ENCODE measurements at regions not wholly inside any gene's neighbourhood (a gene's known extent, or its start where the extent isn't known, plus 50 kb on each side); places are given as distances from the start of the nearest gene placed in this dataset.

DNA sequence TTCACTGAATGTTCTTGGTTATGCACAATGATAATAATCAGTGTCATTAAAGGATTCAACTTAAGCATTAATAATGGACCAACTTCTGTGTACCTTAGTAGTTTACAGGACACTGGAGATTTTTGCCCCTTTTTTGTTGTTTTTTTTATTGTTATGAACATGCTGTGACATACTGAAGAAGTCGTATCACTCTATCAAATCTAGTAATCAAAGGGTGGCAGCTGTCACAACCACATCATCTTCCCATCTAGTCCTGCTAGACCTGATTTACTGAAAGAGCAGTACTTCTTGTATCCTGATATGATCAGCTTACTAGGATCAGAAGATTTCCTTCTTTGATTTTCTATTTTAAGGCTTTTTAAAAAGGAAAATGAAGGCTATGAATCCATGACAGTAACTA lies 504.6 kb upstream of the CELF2 start:
- TF ChIP-seq, protein P1, sequence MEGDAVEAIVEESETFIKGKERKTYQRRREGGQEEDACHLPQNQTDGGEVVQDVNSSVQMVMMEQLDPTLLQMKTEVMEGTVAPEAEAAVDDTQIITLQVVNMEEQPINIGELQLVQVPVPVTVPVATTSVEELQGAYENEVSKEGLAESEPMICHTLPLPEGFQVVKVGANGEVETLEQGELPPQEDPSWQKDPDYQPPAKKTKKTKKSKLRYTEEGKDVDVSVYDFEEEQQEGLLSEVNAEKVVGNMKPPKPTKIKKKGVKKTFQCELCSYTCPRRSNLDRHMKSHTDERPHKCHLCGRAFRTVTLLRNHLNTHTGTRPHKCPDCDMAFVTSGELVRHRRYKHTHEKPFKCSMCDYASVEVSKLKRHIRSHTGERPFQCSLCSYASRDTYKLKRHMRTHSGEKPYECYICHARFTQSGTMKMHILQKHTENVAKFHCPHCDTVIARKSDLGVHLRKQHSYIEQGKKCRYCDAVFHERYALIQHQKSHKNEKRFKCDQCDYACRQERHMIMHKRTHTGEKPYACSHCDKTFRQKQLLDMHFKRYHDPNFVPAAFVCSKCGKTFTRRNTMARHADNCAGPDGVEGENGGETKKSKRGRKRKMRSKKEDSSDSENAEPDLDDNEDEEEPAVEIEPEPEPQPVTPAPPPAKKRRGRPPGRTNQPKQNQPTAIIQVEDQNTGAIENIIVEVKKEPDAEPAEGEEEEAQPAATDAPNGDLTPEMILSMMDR (IDR thresholded peaks at IDR 0.05; ENCODE audit: borderline replicate concordance, insufficient read depth, low read depth, low read length), result no peak
- no peak overlapping the region for H3K4me3 ChIP-seq (ENCODE audit: low read depth, low read length)

DNA sequence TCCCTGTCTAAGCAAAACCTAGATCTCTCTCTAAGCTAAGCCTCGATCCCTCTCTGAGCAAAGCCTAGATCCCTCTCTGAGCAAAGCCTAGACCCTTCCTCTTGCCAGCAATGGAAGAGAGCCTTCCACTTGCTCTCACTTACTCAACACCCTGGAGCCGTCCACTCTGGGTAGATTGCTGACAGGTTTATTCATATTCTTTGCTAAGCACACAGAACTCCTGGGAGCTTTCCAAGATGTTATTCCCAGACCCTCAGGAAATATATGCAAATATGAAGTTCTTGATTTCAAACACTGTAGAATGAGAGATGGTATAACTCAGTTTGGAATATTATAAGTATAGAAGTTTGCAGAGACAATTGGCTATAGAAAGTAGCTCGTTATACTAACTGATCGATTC lies 503.8 kb upstream of the CELF2 start:
- no peak overlapping the region for H3K4me3 ChIP-seq (ENCODE audit: low read depth, low read length)
- TF ChIP-seq, protein P1 (IDR thresholded peaks at IDR 0.05; ENCODE audit: borderline replicate concordance, insufficient read depth, low read depth, low read length), result no peak

DNA sequence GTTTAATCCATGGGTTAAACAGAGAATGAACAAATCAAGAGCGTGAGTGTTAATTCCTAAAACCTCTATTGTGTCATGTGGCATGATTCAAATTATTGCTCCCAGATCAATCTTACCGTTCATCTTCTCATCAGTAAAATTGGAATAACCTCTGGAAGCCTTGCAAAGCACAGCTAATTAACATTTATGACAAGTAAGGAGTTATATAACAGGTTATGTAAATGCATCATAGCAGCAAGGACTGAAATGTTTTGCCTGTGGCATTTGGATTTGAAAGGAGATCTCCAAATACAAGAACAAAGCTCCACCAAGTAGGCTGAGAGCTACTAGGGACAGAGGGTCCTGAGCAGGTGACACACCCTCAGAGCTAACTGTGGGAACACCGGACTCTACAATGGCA lies 502.9 kb upstream of the CELF2 start:
- H3K4me3 ChIP-seq (ENCODE audit: low read depth, low read length), result no peak overlapping the region
- TF ChIP-seq, protein P1 (IDR thresholded peaks at IDR 0.05; ENCODE audit: borderline replicate concordance, insufficient read depth, low read depth, low read length), result no peak

DNA sequence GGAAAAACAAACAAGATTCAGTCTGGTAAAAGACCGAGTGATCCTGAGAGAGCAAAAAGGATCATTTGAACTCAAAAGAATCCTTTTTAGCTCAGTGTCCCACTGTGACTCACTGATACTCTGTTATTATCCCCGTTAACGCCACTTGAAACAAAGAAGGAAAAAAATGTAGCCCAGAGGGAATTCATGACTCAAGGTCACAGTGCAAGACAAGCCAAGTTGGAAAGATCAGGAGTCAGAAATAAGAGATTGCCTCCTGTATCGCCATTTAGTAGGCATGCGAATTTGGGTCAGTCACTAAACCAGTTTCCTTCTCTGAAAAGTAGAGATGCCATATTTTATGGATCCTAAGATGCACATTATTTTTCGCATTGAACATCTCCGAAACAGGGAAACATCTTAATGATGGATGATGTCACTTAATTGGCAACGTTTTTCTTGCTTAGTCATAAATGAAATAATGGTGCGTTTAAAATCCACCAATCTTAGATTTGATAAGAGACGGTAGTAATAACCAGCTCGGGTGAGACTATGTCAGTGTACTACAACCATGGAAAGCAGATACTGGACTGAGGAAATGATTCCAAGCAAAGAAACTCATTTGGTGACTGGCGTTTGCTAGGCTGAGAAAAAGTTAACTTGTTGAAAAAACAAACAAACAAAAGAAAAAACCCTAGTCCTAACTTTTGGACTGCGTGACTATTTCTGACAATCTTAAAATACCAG lies 502.0 kb upstream of the CELF2 start:
- TF ChIP-seq, protein P1 (IDR thresholded peaks at IDR 0.05; ENCODE audit: borderline replicate concordance, insufficient read depth, low read depth, low read length), result no peak
- H3K4me3 ChIP-seq (ENCODE audit: low read depth, low read length), result no peak overlapping the region

DNA sequence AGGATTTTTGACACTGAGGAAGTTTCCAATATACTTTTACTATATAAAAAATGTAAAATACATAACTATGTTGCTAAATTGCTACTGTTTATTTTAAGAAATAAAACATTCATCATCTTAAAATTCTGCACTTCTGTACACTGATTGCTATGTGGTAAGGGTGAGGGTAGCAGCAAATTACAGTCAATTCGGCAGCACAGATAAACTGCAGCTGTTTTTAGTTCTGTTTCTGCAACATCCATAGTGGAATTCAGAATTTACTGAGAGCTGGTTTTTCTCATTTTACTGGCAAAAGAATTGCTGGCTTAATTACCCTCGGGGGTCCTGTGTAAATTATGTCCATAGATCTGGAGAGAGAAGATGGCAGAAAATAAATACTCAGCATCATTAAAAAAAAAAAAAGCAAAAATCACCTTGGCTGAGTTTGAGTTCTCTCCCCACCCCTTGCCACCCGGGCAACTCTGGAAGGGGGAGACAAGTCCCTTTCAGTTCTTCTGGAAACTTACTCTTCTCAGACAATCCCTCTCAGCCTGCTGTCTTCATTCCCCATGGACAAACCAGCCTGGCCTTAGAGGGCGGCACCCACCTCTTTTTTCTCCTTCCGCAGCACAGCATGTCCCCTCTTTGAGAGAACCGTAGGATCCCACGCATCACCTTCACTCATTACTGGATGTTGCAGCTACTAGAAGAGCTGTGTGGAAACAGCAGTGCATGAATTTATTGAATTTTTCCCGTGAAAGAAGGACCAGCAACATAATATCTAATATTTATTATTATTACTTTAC lies 501.1 kb upstream of the CELF2 start:
- TF ChIP-seq, protein P1 (IDR thresholded peaks at IDR 0.05; ENCODE audit: borderline replicate concordance, insufficient read depth, low read depth, low read length), result no peak
- H3K4me3 ChIP-seq (ENCODE audit: low read depth, low read length), result no peak overlapping the region

DNA sequence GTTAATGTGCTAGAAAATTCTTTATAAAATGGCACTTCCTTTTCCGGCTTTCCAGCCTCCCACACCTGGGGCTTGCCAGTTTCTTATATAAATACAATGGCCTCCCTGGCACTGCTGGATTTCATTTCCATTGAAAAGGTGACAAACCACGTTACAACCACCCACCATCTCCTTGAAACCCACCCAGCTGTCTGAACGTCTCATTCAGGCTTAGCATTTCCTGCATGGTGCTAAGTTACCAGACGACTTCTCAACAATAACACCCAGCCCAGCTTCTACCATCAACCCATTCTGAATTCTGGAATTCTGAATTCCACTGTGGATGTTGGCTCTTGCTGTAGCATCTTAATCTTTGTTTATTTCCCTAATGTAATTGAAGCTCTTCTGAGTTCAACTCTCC lies 499.8 kb upstream of the CELF2 start:
- no peak overlapping the region for H3K4me3 ChIP-seq (ENCODE audit: low read depth, low read length)
- TF ChIP-seq, protein P1 (IDR thresholded peaks at IDR 0.05; ENCODE audit: borderline replicate concordance, insufficient read depth, low read depth, low read length), result no peak

DNA sequence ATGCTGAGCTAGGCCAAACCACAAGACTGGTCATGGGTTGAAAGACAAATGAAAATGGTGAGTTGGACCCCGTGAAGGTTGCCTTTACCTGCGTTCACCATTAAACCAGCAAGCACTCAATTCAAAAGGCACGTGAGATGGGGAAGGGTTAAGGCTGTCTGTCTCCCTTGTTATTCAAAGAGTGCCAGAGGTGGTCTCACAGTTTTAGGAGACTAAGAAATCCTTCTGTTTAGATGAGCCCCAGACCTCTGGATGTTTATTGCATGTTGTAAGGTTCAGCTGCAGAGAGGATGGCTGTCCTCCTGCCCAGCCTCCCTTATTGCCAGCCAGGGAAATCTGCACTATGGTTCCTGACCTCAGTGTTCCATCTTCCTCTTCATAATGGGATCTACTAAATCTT lies 498.0 kb upstream of the CELF2 start:
- TF ChIP-seq, protein P1 (IDR thresholded peaks at IDR 0.05; ENCODE audit: borderline replicate concordance, insufficient read depth, low read depth, low read length), result no peak
- no peak overlapping the region for H3K4me3 ChIP-seq (ENCODE audit: low read depth, low read length)

All from GM12875 (cell line).